WTC11 (cell line): ENCODE measurements at regions not wholly inside any gene's neighbourhood (a gene's known extent, or its start where the extent isn't known, plus 50 kb on each side); places are given as distances from the start of the nearest gene placed in this dataset.

Experiments
- ATAC-seq: fragments of 200-7000 bp; cut with Tn5 transposase; 2 replicates; pipeline ENCODE4 v1.10.0; 2021; ENCODE audit warnings: mild to moderate bottlenecking, moderate library complexity
- CTCF ChIA-PET: fragments of 300-600 bp; sonication (Branson Sonifier 250); formaldehyde crosslinking; loops from one replicate; lab custom pipeline; 2021; ENCODE audit warnings: antibody characterized with exemption; lab: Charles Lee
- POLR2A ChIA-PET: fragments of 350-600 bp; sonication (Branson Sonifier 250); formaldehyde crosslinking; loops from one replicate; lab custom pipeline; 2021; ENCODE audit warnings: antibody characterized with exemption; lab: Charles Lee
- DNase-seq: peaks from one replicate; pipeline ENCODE4 v3.0.0; 2021; ENCODE audit warnings: low spot score
- H3K27ac Mint-ChIP-seq: 2 replicates; pipeline ENCODE4 v1.8.0; 2021; ENCODE audit warnings: mixed read lengths
- H3K27me3 Mint-ChIP-seq: 2 replicates; pipeline ENCODE4 v1.8.0; 2021; ENCODE audit warnings: low read depth, mild to moderate bottlenecking, moderate library complexity, mixed read lengths
- H3K36me3 Mint-ChIP-seq: 2 replicates; pipeline ENCODE4 v1.8.0; 2021; ENCODE audit warnings: mixed read lengths
- H3K4me1 Mint-ChIP-seq: 2 replicates; pipeline ENCODE4 v1.8.0; 2022; ENCODE audit warnings: mixed read lengths
- H3K4me3 Mint-ChIP-seq: 2 replicates; pipeline ENCODE4 v1.8.0; 2021; ENCODE audit warnings: mild to moderate bottlenecking, moderate library complexity, mixed read lengths
- H3K9me3 Mint-ChIP-seq: 2 replicates; pipeline ENCODE4 v1.8.0; 2021; ENCODE audit warnings: mixed read lengths
- ATF3 ChIP-seq: sonication (generic); formaldehyde crosslinking; conservative IDR thresholded peaks from 2 replicates; pipeline ENCODE4 v1.8.1; 2022; ENCODE audit warnings: mild to moderate bottlenecking, missing genetic modification reagents
- CREB1 ChIP-seq: sonication (generic); formaldehyde crosslinking; IDR thresholded peaks from 2 replicates; pipeline ENCODE4 v1.8.0; 2023; ENCODE audit warnings: mild to moderate bottlenecking, missing genetic modification reagents
- GABPB1 ChIP-seq: sonication (generic); formaldehyde crosslinking; IDR thresholded peaks from 2 replicates; pipeline ENCODE4 v1.8.1; 2023; ENCODE audit warnings: mild to moderate bottlenecking, missing genetic modification reagents
- GTF2I ChIP-seq: fragments of 250-450 bp; sonication (Bioruptor Pico); conservative IDR thresholded peaks from 2 replicates; pipeline ENCODE4 v1.4.0; 2021; ENCODE audit warnings: mild to moderate bottlenecking
- HMGXB4 ChIP-seq: sonication (generic); formaldehyde crosslinking; IDR thresholded peaks from 2 replicates; pipeline ENCODE4 v1.8.1; 2023; ENCODE audit warnings: mild to moderate bottlenecking, moderate library complexity, missing genetic modification reagents
- JUN ChIP-seq: sonication (generic); formaldehyde crosslinking; IDR thresholded peaks from 2 replicates; pipeline ENCODE4 v1.8.0; 2023; ENCODE audit warnings: mild to moderate bottlenecking, missing genetic modification reagents
- MXD4 ChIP-seq: fragments of 250-450 bp; sonication (Bioruptor Pico); IDR thresholded peaks from 2 replicates; pipeline ENCODE4 v1.8.0; 2021; ENCODE audit warnings: mild to moderate bottlenecking, moderate library complexity, borderline replicate concordance
- NFE2L1 ChIP-seq: sonication (generic); formaldehyde crosslinking; IDR thresholded peaks from 2 replicates; pipeline ENCODE4 v1.8.1; 2023; ENCODE audit warnings: missing genetic modification reagents
- NR3C1 ChIP-seq: sonication (generic); formaldehyde crosslinking; conservative IDR thresholded peaks from 2 replicates; pipeline ENCODE4 v1.8.1; 2023; ENCODE audit warnings: low read depth, mild to moderate bottlenecking, missing genetic modification reagents
- SOX15 ChIP-seq: fragments of 250-450 bp; sonication (Bioruptor Pico); IDR thresholded peaks from 2 replicates; pipeline ENCODE4 v1.9.0; 2021; ENCODE audit warnings: mild to moderate bottlenecking
- TCF7 ChIP-seq: sonication (generic); formaldehyde crosslinking; IDR thresholded peaks from 2 replicates; pipeline ENCODE4 v1.8.0; 2022; ENCODE audit warnings: mild to moderate bottlenecking, low read depth, missing genetic modification reagents, moderate library complexity
- TEAD4 ChIP-seq: sonication (generic); formaldehyde crosslinking; IDR thresholded peaks from 2 replicates; pipeline ENCODE4 v1.8.0; 2022; ENCODE audit warnings: mild to moderate bottlenecking, missing genetic modification reagents
- USF1 ChIP-seq: sonication (generic); formaldehyde crosslinking; IDR thresholded peaks from 2 replicates; pipeline ENCODE4 v1.8.0; 2022; ENCODE audit warnings: mild to moderate bottlenecking, missing genetic modification reagents
- ZNF219 ChIP-seq: sonication (generic); formaldehyde crosslinking; IDR thresholded peaks from 2 replicates; pipeline ENCODE4 v1.8.0; 2023; ENCODE audit warnings: missing genetic modification reagents, mild to moderate bottlenecking, borderline replicate concordance
- ZNF396 ChIP-seq: fragments of 250-450 bp; sonication (Bioruptor Pico); IDR thresholded peaks from 2 replicates; pipeline ENCODE4 v1.8.0; 2021; ENCODE audit warnings: mild to moderate bottlenecking, moderate library complexity, borderline replicate concordance
- TF ChIP-seq, protein P1 (sequence below): sonication (generic); formaldehyde crosslinking; IDR thresholded peaks from 2 replicates; pipeline ENCODE4 v1.8.1; 2023; ENCODE audit warnings: mild to moderate bottlenecking, missing genetic modification reagents, borderline replicate concordance
- TF ChIP-seq, protein P2 (sequence below): sonication (generic); formaldehyde crosslinking; IDR thresholded peaks from 2 replicates; pipeline ENCODE4 v1.8.1; 2022; ENCODE audit warnings: missing genetic modification reagents, borderline replicate concordance
- TF ChIP-seq, protein P3 (sequence below): sonication (generic); formaldehyde crosslinking; IDR thresholded peaks from 2 replicates; pipeline ENCODE4 v1.8.0; 2023; ENCODE audit warnings: missing genetic modification reagents

GRCh38 chr10:23686722-23687121 lies 247.8 kb downstream of the OTUD1 start:
- Mint-ChIP-seq H3K4me3 (no peak overlapping the region), H3K4me1 (no peaks in the 10 kb centered on the region), H3K9me3 (peaks cover 7% of the 10 kb centered on the region), H3K27me3 (peaks cover 50% of the 10 kb centered on the region), H3K36me3 (no peaks in the 10 kb centered on the region), H3K27ac (no peak overlapping the region)
- ChIA-PET POLR2A (no interaction called here), CTCF (interaction anchor here (0.9 kb wide), 1 partner anchor 146 kb away, joined by 3 read pairs; no protein-coding TSS in a partner anchor)
- ATAC-seq (peak; percentile 64; the same call in 1 of the 2 replicates), DNase-seq (no peak)
- TF ChIP-seq, protein P1, sequence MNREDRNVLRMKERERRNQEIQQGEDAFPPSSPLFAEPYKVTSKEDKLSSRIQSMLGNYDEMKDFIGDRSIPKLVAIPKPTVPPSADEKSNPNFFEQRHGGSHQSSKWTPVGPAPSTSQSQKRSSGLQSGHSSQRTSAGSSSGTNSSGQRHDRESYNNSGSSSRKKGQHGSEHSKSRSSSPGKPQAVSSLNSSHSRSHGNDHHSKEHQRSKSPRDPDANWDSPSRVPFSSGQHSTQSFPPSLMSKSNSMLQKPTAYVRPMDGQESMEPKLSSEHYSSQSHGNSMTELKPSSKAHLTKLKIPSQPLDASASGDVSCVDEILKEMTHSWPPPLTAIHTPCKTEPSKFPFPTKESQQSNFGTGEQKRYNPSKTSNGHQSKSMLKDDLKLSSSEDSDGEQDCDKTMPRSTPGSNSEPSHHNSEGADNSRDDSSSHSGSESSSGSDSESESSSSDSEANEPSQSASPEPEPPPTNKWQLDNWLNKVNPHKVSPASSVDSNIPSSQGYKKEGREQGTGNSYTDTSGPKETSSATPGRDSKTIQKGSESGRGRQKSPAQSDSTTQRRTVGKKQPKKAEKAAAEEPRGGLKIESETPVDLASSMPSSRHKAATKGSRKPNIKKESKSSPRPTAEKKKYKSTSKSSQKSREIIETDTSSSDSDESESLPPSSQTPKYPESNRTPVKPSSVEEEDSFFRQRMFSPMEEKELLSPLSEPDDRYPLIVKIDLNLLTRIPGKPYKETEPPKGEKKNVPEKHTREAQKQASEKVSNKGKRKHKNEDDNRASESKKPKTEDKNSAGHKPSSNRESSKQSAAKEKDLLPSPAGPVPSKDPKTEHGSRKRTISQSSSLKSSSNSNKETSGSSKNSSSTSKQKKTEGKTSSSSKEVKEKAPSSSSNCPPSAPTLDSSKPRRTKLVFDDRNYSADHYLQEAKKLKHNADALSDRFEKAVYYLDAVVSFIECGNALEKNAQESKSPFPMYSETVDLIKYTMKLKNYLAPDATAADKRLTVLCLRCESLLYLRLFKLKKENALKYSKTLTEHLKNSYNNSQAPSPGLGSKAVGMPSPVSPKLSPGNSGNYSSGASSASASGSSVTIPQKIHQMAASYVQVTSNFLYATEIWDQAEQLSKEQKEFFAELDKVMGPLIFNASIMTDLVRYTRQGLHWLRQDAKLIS (CRISPR knock-in tag), result no peak
- TF ChIP-seq TEAD4 (CRISPR knock-in tag), result no peak
- TF ChIP-seq GABPB1, result no peak
- no peak for TF ChIP-seq GTF2I
- TF ChIP-seq, protein P2, sequence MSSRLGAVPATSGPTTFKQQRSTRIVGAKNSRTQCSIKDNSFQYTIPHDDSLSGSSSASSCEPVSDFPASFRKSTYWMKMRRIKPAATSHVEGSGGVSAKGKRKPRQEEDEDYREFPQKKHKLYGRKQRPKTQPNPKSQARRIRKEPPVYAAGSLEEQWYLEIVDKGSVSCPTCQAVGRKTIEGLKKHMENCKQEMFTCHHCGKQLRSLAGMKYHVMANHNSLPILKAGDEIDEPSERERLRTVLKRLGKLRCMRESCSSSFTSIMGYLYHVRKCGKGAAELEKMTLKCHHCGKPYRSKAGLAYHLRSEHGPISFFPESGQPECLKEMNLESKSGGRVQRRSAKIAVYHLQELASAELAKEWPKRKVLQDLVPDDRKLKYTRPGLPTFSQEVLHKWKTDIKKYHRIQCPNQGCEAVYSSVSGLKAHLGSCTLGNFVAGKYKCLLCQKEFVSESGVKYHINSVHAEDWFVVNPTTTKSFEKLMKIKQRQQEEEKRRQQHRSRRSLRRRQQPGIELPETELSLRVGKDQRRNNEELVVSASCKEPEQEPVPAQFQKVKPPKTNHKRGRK, result no peak
- TF ChIP-seq, protein P3, sequence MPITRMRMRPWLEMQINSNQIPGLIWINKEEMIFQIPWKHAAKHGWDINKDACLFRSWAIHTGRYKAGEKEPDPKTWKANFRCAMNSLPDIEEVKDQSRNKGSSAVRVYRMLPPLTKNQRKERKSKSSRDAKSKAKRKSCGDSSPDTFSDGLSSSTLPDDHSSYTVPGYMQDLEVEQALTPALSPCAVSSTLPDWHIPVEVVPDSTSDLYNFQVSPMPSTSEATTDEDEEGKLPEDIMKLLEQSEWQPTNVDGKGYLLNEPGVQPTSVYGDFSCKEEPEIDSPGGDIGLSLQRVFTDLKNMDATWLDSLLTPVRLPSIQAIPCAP (CRISPR knock-in tag), result no peak
- no peak for TF ChIP-seq CREB1 (CRISPR knock-in tag)
- no peak for TF ChIP-seq ZNF219 (CRISPR knock-in tag)
- TF ChIP-seq USF1, result no peak
- no peak for TF ChIP-seq HMGXB4 (CRISPR knock-in tag)
- no peak for TF ChIP-seq MXD4 (CRISPR knock-in tag)
- no peak for TF ChIP-seq SOX15 (CRISPR knock-in tag)
- TF ChIP-seq ATF3, result no peak

DNA sequence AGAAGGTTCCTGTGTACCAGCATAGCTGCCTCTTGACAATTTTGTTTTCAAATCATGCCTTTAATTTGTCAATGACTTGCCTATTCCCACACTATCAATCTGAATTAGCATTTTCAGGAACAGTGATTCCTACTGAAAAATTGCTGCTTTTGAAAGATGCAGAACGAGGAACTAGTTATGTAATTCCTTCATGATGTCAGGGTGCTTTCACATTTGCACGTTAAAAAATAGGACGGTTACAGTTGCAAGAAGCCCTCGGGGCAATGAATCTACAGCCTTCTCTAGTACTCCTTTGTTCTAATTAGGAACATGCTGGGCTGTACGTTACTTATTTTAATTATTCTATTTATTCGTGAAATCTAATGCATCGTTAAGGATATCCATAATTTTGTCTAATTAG lies 253.9 kb downstream of the OTUD1 start:
- no peak overlapping the region for H3K4me3 Mint-ChIP-seq
- TF ChIP-seq NFE2L1 (CRISPR knock-in tag) (no peak), TEAD4 (CRISPR knock-in tag) (no peak), TCF7 (CRISPR knock-in tag) (no peak), NR3C1 (CRISPR knock-in tag) (no peak), JUN (CRISPR knock-in tag) (no peak), ZNF396 (no peak), USF1 (no peak)
- H3K4me1 Mint-ChIP-seq, result peaks cover 19% of the 10 kb centered on the region
- H3K27ac Mint-ChIP-seq, result no peak overlapping the region
- H3K27me3 Mint-ChIP-seq, result peaks cover 90% of the 10 kb centered on the region
- H3K9me3 Mint-ChIP-seq, result no peaks in the 10 kb centered on the region
- H3K36me3 Mint-ChIP-seq, result no peaks in the 10 kb centered on the region
- ATAC-seq (no peak), DNase-seq (no peak)
- ChIA-PET POLR2A (no interaction called here), CTCF (no interaction called here)
